ENCODE measurements at regions not wholly inside any gene's neighbourhood (a gene's known extent, or its start where the extent isn't known, plus 50 kb on each side); places are given as distances from the start of the nearest gene placed in this dataset.

GRCh38 chr2:145096582-145096981 lies 576.7 kb upstream of the ZEB2 start:
- Histone ChIP-seq H3K4me1 (ENCODE audit: control insufficient read depth in 2 of 3, insufficient read depth in 2 of 3, low read depth in 1 of 3, low read length in 3 of 3) (no peaks in the 10 kb centered on the region), H3K27me3 (ENCODE audit: control insufficient read depth, insufficient read depth, low read length) (no peaks in the 10 kb centered on the region), H3K4me3 (ENCODE audit: low read length in 3 of 3) (no peak overlapping the region), H3K36me3 (ENCODE audit: control insufficient read depth in 2 of 3, insufficient read depth in 3 of 3, low read length in 3 of 3) (no peaks in the 10 kb centered on the region), H3K27ac (ENCODE audit: low read depth in 2 of 2, low read length in 2 of 2) (no peak overlapping the region), H3K9me3 (ENCODE audit: control insufficient read depth in 2 of 3, insufficient read depth in 1 of 3, low read length in 3 of 3) (no peaks in the 10 kb centered on the region), H3K9ac (ENCODE audit: low read length in 3 of 3) (no peak overlapping the region)
- intact Hi-C loops (cut with DNase I): no loop called here
- no peak for TF ChIP-seq CTCF (IDR thresholded peaks at IDR 0.05; ENCODE audit: borderline replicate concordance, extremely low read depth, insufficient read depth)
- FAIRE-seq: no peak
- no peak for DNase-seq

DNA sequence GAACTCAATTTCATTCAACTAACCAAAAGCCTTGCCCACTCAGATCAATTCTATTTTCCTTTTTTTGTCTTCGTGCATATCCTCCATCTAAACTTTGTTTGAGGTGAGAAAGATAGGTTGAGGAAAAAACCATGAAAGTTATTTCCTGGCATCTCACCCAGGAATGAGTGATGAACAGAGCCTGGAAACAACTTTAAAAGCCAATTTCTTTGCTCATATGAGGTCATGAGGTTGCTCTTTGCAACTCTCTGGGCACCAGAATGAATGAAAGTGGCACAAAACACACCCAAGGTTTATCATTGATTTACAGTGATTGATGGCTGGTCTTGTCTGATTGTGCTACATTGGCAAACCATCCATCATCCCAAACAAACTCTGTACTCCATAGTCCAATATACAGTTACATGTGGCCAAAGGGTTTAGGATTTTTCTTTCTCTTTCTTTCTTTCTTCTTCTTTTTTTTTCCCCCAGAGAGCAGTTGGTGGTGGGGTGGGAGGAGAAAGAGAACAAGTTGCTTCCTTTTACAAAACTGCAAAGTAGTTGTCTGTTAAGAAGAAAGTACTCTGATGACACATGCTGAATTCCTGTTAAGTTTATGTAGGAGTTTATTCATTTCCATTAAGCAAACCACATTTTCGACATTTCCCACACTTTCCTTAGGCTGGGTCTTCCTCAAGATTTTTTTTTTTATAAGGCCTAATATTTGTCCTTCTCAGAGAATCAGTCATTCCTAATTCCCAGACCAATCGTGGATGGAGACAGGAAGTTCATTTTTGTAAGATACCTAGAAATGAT lies 575.9 kb upstream of the ZEB2 start:
- Histone ChIP-seq H3K27ac (ENCODE audit: low read depth in 2 of 2, low read length in 2 of 2) (no peak overlapping the region), H3K4me3 (ENCODE audit: low read length in 3 of 3) (no peak overlapping the region), H3K36me3 (ENCODE audit: control insufficient read depth in 2 of 3, insufficient read depth in 3 of 3, low read length in 3 of 3) (no peaks in the 10 kb centered on the region), H3K4me1 (ENCODE audit: control insufficient read depth in 2 of 3, insufficient read depth in 2 of 3, low read depth in 1 of 3, low read length in 3 of 3) (no peaks in the 10 kb centered on the region), H3K27me3 (ENCODE audit: control insufficient read depth, insufficient read depth, low read length) (no peaks in the 10 kb centered on the region), H3K9me3 (ENCODE audit: control insufficient read depth in 2 of 3, insufficient read depth in 1 of 3, low read length in 3 of 3) (no peaks in the 10 kb centered on the region), H3K9ac (ENCODE audit: low read length in 3 of 3) (no peak overlapping the region)
- DNase-seq (no peak), FAIRE-seq (no peak)
- no peak for TF ChIP-seq CTCF (IDR thresholded peaks at IDR 0.05; ENCODE audit: borderline replicate concordance, extremely low read depth, insufficient read depth)
- intact Hi-C loops (cut with DNase I): no loop called here

- TF ChIP-seq CTCF (IDR thresholded peaks at IDR 0.05; ENCODE audit: borderline replicate concordance, extremely low read depth, insufficient read depth): no peak
- Histone ChIP-seq H3K27ac (ENCODE audit: low read depth in 2 of 2, low read length in 2 of 2) (no peak overlapping the region), H3K4me3 (ENCODE audit: low read length in 3 of 3) (no peak overlapping the region), H3K36me3 (ENCODE audit: control insufficient read depth in 2 of 3, insufficient read depth in 3 of 3, low read length in 3 of 3) (no peaks in the 10 kb centered on the region), H3K4me1 (ENCODE audit: control insufficient read depth in 2 of 3, insufficient read depth in 2 of 3, low read depth in 1 of 3, low read length in 3 of 3) (no peaks in the 10 kb centered on the region), H3K9me3 (ENCODE audit: control insufficient read depth in 2 of 3, insufficient read depth in 1 of 3, low read length in 3 of 3) (no peaks in the 10 kb centered on the region), H3K27me3 (ENCODE audit: control insufficient read depth, insufficient read depth, low read length) (no peaks in the 10 kb centered on the region), H3K9ac (ENCODE audit: low read length in 3 of 3) (no peak overlapping the region)
- intact Hi-C loops (cut with DNase I): no loop called here
- FAIRE-seq: no peak
- no peak for DNase-seq
These were observed 574.5 kb upstream of the ZEB2 start for GRCh38 chr2:145094370-145094769.

GRCh38 chr2:145091967-145092366 lies 572.0 kb upstream of the ZEB2 start:
- no peaks in the 10 kb centered on the region for H3K27me3 ChIP-seq (ENCODE audit: control insufficient read depth, insufficient read depth, low read length)
- FAIRE-seq: no peak
- no peaks in the 10 kb centered on the region for H3K36me3 ChIP-seq (ENCODE audit: control insufficient read depth in 2 of 3, insufficient read depth in 3 of 3, low read length in 3 of 3)
- no peak for DNase-seq
- intact Hi-C loops (cut with DNase I): no loop called here
- H3K4me1 ChIP-seq (ENCODE audit: control insufficient read depth in 2 of 3, insufficient read depth in 2 of 3, low read depth in 1 of 3, low read length in 3 of 3): no peaks in the 10 kb centered on the region
- H3K4me3 ChIP-seq (ENCODE audit: low read length in 3 of 3): no peak overlapping the region
- no peaks in the 10 kb centered on the region for H3K9me3 ChIP-seq (ENCODE audit: control insufficient read depth in 2 of 3, insufficient read depth in 1 of 3, low read length in 3 of 3)
- no peak overlapping the region for H3K27ac ChIP-seq (ENCODE audit: low read depth in 2 of 2, low read length in 2 of 2)
- no peak for TF ChIP-seq CTCF (IDR thresholded peaks at IDR 0.05; ENCODE audit: borderline replicate concordance, extremely low read depth, insufficient read depth)
- no peak overlapping the region for H3K9ac ChIP-seq (ENCODE audit: low read length in 3 of 3)

All from kidney (tissue), 13 donors.